ENCODE measurements at regions not wholly inside any gene's neighbourhood (a gene's known extent, or its start where the extent isn't known, plus 50 kb on each side); places are given as distances from the start of the nearest gene placed in this dataset.

DNA sequence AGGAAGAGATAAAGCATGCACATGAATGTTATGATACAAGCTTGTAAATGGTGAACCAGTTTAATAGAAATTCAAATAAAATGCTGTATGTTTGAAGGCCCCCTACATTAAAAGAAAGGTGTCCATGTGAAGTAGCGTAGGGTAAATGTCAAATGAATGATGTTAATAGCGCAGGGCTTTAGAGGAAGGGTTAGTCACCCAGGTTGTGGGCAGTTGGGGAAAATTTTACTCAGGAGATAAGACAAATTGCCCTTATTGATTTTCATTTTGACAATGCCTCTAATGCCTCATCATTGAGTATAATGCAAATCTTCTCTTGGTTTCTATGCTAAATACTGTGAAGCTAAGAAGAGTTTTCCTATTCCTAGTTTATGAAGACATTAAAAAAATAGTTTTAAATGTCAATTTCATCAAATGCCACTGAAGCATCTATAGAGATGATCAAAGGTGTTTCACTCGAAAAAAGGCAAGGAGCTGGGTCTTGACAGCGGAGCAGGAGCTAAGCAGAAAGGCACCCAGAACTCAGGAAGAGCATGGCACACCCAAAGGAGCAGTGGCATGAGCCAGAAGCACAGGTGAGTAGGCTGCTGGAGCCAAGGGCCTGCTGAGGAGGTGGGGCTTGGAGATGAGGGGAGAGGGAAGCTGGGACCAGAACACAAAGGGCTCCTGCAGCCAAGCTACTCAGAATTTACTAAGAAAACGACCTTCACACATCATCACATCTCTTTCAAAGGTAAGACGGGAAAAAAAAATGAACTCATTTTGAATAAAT is 129.3 kb upstream of the ACKR3 start:
- WGBS (ENCODE audit: missing lambda C conversion rate): 14% methylated on average over 6 of the region's 6 CpGs

DNA sequence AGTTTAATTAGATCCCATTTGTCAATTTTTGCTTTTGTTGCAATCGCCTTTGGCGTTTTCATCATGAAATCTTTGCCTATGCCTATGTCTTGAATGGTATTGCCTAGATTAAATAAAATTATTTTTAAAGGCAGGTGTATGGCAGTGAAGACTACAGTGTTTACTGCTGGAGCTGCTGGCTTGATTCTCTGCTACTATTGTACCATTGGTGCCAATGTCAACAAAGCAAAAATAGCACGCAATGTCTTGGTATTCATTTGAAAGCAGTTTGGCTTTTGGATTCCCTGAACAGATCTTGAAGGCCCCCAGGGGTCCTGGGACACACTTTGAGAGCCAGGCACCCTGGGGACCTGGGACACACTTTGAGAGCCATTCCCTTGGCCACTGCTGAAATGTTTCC is 125.4 kb upstream of the ACKR3 start:
- Histone ChIP-seq H3K27ac (no peak overlapping the region), H3K9me3 (0 out of 3 replicates have a peak, but pooled peaks cover 2% of the 10 kb centered on the region), H3K4me2 (no peak overlapping the region), H3K4me1 (no peaks in the 10 kb centered on the region), H3K4me3 (no peak overlapping the region)
- 34% methylated on average over 3 of the region's 3 CpGs for WGBS (ENCODE audit: missing lambda C conversion rate)
- FAIRE-seq (no peak), ATAC-seq (no peak), DNase-seq (ENCODE audit: low read depth in 1 of 2, low spot score in 1 of 2) (no peak)
- TF ChIP-seq JUNB (IDR thresholded peaks at IDR 0.05): no peak
- TF ChIP-seq RFX5 (IDR thresholded peaks at IDR 0.05): no peak
- TF ChIP-seq NFE2L2 (conservative IDR thresholded peaks at IDR 0.05; ENCODE audit: low read length): no peak
- TF ChIP-seq, protein P1, sequence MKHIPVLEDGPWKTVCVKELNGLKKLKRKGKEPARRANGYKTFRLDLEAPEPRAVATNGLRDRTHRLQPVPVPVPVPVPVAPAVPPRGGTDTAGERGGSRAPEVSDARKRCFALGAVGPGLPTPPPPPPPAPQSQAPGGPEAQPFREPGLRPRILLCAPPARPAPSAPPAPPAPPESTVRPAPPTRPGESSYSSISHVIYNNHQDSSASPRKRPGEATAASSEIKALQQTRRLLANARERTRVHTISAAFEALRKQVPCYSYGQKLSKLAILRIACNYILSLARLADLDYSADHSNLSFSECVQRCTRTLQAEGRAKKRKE (CRISPR knock-in tag; IDR thresholded peaks at IDR 0.05; ENCODE audit: low read depth): no peak
- TF ChIP-seq ZSCAN20 (CRISPR knock-in tag; IDR thresholded peaks at IDR 0.05): no peak
- TF ChIP-seq, protein P2, sequence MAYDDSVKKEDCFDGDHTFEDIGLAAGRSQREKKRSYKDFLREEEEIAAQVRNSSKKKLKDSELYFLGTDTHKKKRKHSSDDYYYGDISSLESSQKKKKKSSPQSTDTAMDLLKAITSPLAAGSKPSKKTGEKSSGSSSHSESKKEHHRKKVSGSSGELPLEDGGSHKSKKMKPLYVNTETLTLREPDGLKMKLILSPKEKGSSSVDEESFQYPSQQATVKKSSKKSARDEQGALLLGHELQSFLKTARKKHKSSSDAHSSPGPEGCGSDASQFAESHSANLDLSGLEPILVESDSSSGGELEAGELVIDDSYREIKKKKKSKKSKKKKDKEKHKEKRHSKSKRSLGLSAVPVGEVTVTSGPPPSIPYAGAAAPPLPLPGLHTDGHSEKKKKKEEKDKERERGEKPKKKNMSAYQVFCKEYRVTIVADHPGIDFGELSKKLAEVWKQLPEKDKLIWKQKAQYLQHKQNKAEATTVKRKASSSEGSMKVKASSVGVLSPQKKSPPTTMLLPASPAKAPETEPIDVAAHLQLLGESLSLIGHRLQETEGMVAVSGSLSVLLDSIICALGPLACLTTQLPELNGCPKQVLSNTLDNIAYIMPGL (CRISPR knock-in tag; IDR thresholded peaks at IDR 0.05; ENCODE audit: borderline replicate concordance): no peak
- TF ChIP-seq, protein P3, sequence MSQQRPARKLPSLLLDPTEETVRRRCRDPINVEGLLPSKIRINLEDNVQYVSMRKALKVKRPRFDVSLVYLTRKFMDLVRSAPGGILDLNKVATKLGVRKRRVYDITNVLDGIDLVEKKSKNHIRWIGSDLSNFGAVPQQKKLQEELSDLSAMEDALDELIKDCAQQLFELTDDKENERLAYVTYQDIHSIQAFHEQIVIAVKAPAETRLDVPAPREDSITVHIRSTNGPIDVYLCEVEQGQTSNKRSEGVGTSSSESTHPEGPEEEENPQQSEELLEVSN (IDR thresholded peaks at IDR 0.05; ENCODE audit: borderline replicate concordance, low read depth): no peak
- CTCF ChIA-PET: no interaction called here
- POLR2A ChIA-PET: no interaction called here

More for the DNA sequence above, 129.3 kb upstream of the ACKR3 start:
- Histone ChIP-seq H3K9me3 (0 out of 3 replicates have a peak, but pooled peaks cover 2% of the 10 kb centered on the region), H3K27ac (no peak overlapping the region), H3K4me3 (no peak overlapping the region), H3K4me2 (no peak overlapping the region), H3K4me1 (no peaks in the 10 kb centered on the region)
- TF ChIP-seq EHMT2 (IDR thresholded peaks at IDR 0.05; ENCODE audit: low read depth): no peak
- TF ChIP-seq JUNB (IDR thresholded peaks at IDR 0.05): no peak
- no peak for TF ChIP-seq CHD2 (IDR thresholded peaks at IDR 0.05; ENCODE audit: low read length, partially characterized antibody)
- TF ChIP-seq FOSL2 (IDR thresholded peaks at IDR 0.05): no peak
- no peak for TF ChIP-seq FOSL2 (CRISPR knock-in tag; IDR thresholded peaks at IDR 0.05)
- TF ChIP-seq, protein P4, sequence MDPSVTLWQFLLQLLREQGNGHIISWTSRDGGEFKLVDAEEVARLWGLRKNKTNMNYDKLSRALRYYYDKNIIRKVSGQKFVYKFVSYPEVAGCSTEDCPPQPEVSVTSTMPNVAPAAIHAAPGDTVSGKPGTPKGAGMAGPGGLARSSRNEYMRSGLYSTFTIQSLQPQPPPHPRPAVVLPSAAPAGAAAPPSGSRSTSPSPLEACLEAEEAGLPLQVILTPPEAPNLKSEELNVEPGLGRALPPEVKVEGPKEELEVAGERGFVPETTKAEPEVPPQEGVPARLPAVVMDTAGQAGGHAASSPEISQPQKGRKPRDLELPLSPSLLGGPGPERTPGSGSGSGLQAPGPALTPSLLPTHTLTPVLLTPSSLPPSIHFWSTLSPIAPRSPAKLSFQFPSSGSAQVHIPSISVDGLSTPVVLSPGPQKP (IDR thresholded peaks at IDR 0.05; ENCODE audit: low read depth, low read length): no peak
- no peak for TF ChIP-seq EHF (CRISPR knock-in tag; IDR thresholded peaks at IDR 0.05)
- TF ChIP-seq RARB (CRISPR knock-in tag; IDR thresholded peaks at IDR 0.05): no peak
- TF ChIP-seq TFCP2L1 (CRISPR knock-in tag; IDR thresholded peaks at IDR 0.05): no peak
- TF ChIP-seq, protein P5, sequence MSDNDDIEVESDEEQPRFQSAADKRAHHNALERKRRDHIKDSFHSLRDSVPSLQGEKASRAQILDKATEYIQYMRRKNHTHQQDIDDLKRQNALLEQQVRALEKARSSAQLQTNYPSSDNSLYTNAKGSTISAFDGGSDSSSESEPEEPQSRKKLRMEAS (IDR thresholded peaks at IDR 0.05): no peak
- no peak for TF ChIP-seq NFE2L2 (conservative IDR thresholded peaks at IDR 0.05; ENCODE audit: low read length)
- TF ChIP-seq, protein P6, sequence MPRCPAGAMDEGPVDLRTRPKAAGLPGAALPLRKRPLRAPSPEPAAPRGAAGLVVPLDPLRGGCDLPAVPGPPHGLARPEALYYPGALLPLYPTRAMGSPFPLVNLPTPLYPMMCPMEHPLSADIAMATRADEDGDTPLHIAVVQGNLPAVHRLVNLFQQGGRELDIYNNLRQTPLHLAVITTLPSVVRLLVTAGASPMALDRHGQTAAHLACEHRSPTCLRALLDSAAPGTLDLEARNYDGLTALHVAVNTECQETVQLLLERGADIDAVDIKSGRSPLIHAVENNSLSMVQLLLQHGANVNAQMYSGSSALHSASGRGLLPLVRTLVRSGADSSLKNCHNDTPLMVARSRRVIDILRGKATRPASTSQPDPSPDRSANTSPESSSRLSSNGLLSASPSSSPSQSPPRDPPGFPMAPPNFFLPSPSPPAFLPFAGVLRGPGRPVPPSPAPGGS (IDR thresholded peaks at IDR 0.05): no peak
- no peak for TF ChIP-seq MAZ (IDR thresholded peaks at IDR 0.05; ENCODE audit: borderline replicate concordance, low read depth, low read length)
- no peak for TF ChIP-seq EP300 (IDR thresholded peaks at IDR 0.05)
- no peak for TF ChIP-seq BHLHE40 (IDR thresholded peaks at IDR 0.05; ENCODE audit: low read depth, low read length)
- ChIA-PET POLR2A (no interaction called here), CTCF (interaction anchor here (1.4 kb wide), 1 partner anchor 87 kb away, joined by 6 read pairs; no protein-coding TSS in a partner anchor)
- DNase-seq (ENCODE audit: low read depth in 1 of 2, low spot score in 1 of 2) (no peak), ATAC-seq (no peak), FAIRE-seq (no peak)
